ENCODE measurements at regions not wholly inside any gene's neighbourhood (a gene's known extent, or its start where the extent isn't known, plus 50 kb on each side); places are given as distances from the start of the nearest gene placed in this dataset.

- Histone ChIP-seq H2AK5ac (ENCODE audit: low read depth, low read length) (no peak overlapping the region), H4K91ac (replicated peaks; ENCODE audit: insufficient read length, low read length) (no peak overlapping the region), H3K23me2 (ENCODE audit: low read depth, low read length) (no peaks in the 10 kb centered on the region), H3K4me2 (ENCODE audit: insufficient read depth in 1 of 2, low read depth in 2 of 2, low read length in 2 of 2) (no peak overlapping the region), H3K79me1 (ENCODE audit: low read depth, low read length) (no peaks in the 10 kb centered on the region), H3K9me3 (ENCODE audit: insufficient read depth in 2 of 2, low read depth in 1 of 2, low read length in 1 of 2) (no peaks in the 10 kb centered on the region), H3K14ac (ENCODE audit: insufficient read length) (no peak overlapping the region), H2BK5ac (ENCODE audit: low read depth, low read length) (no peak overlapping the region), H3K56ac (replicated peaks; ENCODE audit: insufficient read length, low read depth, low read length) (no peak overlapping the region), H3K27me3 (replicated peaks in 1 of 4; ENCODE audit: control insufficient read depth in 3 of 4, extremely low read depth in 1 of 4, insufficient read depth in 3 of 4, low read length in 3 of 4) (no peaks in the 10 kb centered on the region), H2BK15ac (ENCODE audit: low read length) (no peak overlapping the region), H4K20me1 (replicated peaks in 1 of 2; ENCODE audit: control insufficient read depth in 1 of 2, insufficient read depth in 2 of 2, low read length in 2 of 2) (no peaks in the 10 kb centered on the region), H2BK120ac (replicated peaks; ENCODE audit: low read depth, low read length) (no peak overlapping the region), H3K4me3 (ENCODE audit: extremely low read depth in 1 of 4, insufficient read depth in 2 of 4, low read depth in 3 of 4, low read length in 4 of 4) (no peak overlapping the region), H4K5ac (ENCODE audit: insufficient read length, low read depth, low read length) (no peak overlapping the region), H3K23ac (ENCODE audit: insufficient read length) (no peak overlapping the region), H3K79me2 (ENCODE audit: control insufficient read depth in 1 of 2, insufficient read depth in 2 of 2, low read length in 2 of 2) (no peaks in the 10 kb centered on the region), H3K4me1 (replicated peaks in 1 of 4; ENCODE audit: control insufficient read depth in 3 of 4, insufficient read depth in 4 of 4, low read length in 3 of 4) (peaks cover 3 to 8% (median 4%) of the 10 kb centered on the region in 4 experiments; a peak in 4 of 7 replicates), H2BK12ac (ENCODE audit: low read depth, low read length) (no peak overlapping the region), H2AFZ (ENCODE audit: low read length) (no peak overlapping the region), H3K36me3 (ENCODE audit: control insufficient read depth in 2 of 4, insufficient read depth in 4 of 4, low read length in 3 of 4) (no peaks in the 10 kb centered on the region), H3K4ac (replicated peaks; ENCODE audit: insufficient read length, low read depth, low read length) (no peak overlapping the region), H3K9ac (replicated peaks in 1 of 4; ENCODE audit: extremely low read depth in 1 of 4, low read depth in 3 of 4, low read length in 3 of 4) (no peak overlapping the region), H3K18ac (ENCODE audit: extremely low read depth, low read length) (no peak overlapping the region), H4K8ac (ENCODE audit: extremely low read depth, insufficient read depth, low read length) (no peak overlapping the region), H3K27ac (ENCODE audit: low read depth, low read length) (no peak overlapping the region), H2BK20ac (ENCODE audit: low read length) (no peak overlapping the region)
- ChIA-PET CTCF (ENCODE audit: partially characterized antibody) (interaction anchor here (0.9 to 2.9 kb wide), 8 partner anchors 12 to 358 kb away, joined by 3 to 11 read pairs (median 4); no protein-coding TSS in a partner anchor), POLR2A (ENCODE audit: partially characterized antibody) (no interaction called here)
- 88% methylated on average over 4 of the region's 4 CpGs; no CpG with 5 or more reads in 1 of the 2 experiments for WGBS, 2 experiments (ENCODE audit: extremely low coverage in 1 of 2, insufficient coverage in 1 of 2, insufficient read length in 1 of 2, insufficient replicate concordance in 2 of 2, low coverage in 1 of 2, low lambda C conversion rate in 2 of 2, missing lambda C conversion rate in 1 of 2)
- DNase-seq (ENCODE audit: low read depth in 1 of 2, low spot score in 2 of 2), result no peak
- no peak for FAIRE-seq
- TF ChIP-seq KDM5A (IDR thresholded peaks at IDR 0.05; ENCODE audit: low read length), result no peak
- no peak for TF ChIP-seq MAX (IDR thresholded peaks at IDR 0.05)
- TF ChIP-seq CBX5 (IDR thresholded peaks at IDR 0.05; ENCODE audit: low read depth, low read length), result no peak
- TF ChIP-seq CTCF (IDR thresholded peaks at IDR 0.05; ENCODE audit: control extremely low read depth in 1 of 3, insufficient read depth in 1 of 3, low read depth in 1 of 3, low read length in 3 of 3), result no peak
Measured at GRCh38 chr1:178644308-178645120, 80.5 kb upstream of the RALGPS2 start.
